Mesenchymal stem cell (in vitro differentiated cells and primary cell): ENCODE measurements at regions not wholly inside any gene's neighbourhood (a gene's known extent, or its start where the extent isn't known, plus 50 kb on each side); places are given as distances from the start of the nearest gene placed in this dataset.

ENCODE experiments used
- DNase-seq: peaks from one replicate; pipeline ENCODE4 v3.0.0-alpha.2; 2013
- H2AFZ ChIP-seq: one replicate; pipeline ENCODE4 v1.6.1; 2013; ENCODE audit warnings: low read depth, mild to moderate bottlenecking, control low read depth, inconsistent platforms, low read length, moderate library complexity
- H2AK5ac ChIP-seq: 2 replicates; pipeline ENCODE4 v1.6.1; 2013; ENCODE audit warnings: low read length, moderate library complexity, mild to moderate bottlenecking, inconsistent platforms; ENCODE audit not compliant: severe bottlenecking
- H2BK120ac ChIP-seq: one replicate; pipeline ENCODE4 v1.6.1; 2013; ENCODE audit warnings: low read depth, mild to moderate bottlenecking, inconsistent platforms, low read length, moderate library complexity
- H2BK12ac ChIP-seq, 2 experiments: one replicate each; pipeline ENCODE4 v1.6.1; 2013; ENCODE audit warnings: inconsistent platforms in 2 of 2, low read length in 2 of 2, mild to moderate bottlenecking in 2 of 2, moderate library complexity in 2 of 2, control low read depth in 1 of 2
- H2BK15ac ChIP-seq: one replicate; pipeline ENCODE4 v1.6.1; 2013; ENCODE audit warnings: mild to moderate bottlenecking, low read depth, inconsistent platforms; ENCODE audit not compliant: poor library complexity, severe bottlenecking
- H2BK5ac ChIP-seq: 2 replicates; pipeline ENCODE4 v1.6.1; 2013; ENCODE audit warnings: low read depth, mild to moderate bottlenecking, low read length, control low read depth, inconsistent platforms; ENCODE audit not compliant: poor library complexity, severe bottlenecking
- H3K14ac ChIP-seq, 2 experiments: one replicate each; pipeline ENCODE4 v1.6.1; 2013; ENCODE audit warnings: inconsistent platforms in 2 of 2, low read length in 2 of 2, control low read depth in 1 of 2, mild to moderate bottlenecking in 1 of 2, moderate library complexity in 1 of 2
- H3K18ac ChIP-seq, 2 experiments: one replicate each; pipeline ENCODE4 v1.6.1; 2013; ENCODE audit warnings: inconsistent platforms in 2 of 2, low read length in 2 of 2, control low read depth in 1 of 2, low read depth in 1 of 2, mild to moderate bottlenecking in 1 of 2
- H3K23ac ChIP-seq, 2 experiments: one replicate each; pipeline ENCODE4 v1.6.1; 2013; ENCODE audit warnings: inconsistent platforms in 2 of 2, low read length in 2 of 2, mild to moderate bottlenecking in 2 of 2, moderate library complexity in 2 of 2, control low read depth in 1 of 2
- H3K27ac ChIP-seq: 2 replicates; pipeline ENCODE4 v1.5.1; 2013; ENCODE audit warnings: mild to moderate bottlenecking, moderate library complexity, low read length, control low read depth, inconsistent platforms; ENCODE audit not compliant: poor library complexity, severe bottlenecking
- H3K27me3 ChIP-seq, 2 experiments: 2 replicates each; pipeline versions ENCODE4 v1.6.1 to v1.7.0; 2013; ENCODE audit warnings: low read length in 2 of 2, mild to moderate bottlenecking in 2 of 2, moderate library complexity in 2 of 2, control low read depth in 1 of 2, inconsistent platforms in 1 of 2; ENCODE audit not compliant: control insufficient read depth in 1 of 2, insufficient read depth in 1 of 2
- H3K36me3 ChIP-seq, 2 experiments: 2 replicates each; pipeline versions ENCODE4 v1.6.1 to v1.7.0; 2013; ENCODE audit warnings: low read length in 2 of 2, control low read depth in 1 of 2, inconsistent platforms in 1 of 2, low read depth in 1 of 2, mild to moderate bottlenecking in 1 of 2; ENCODE audit not compliant: insufficient read depth in 2 of 2, control insufficient read depth in 1 of 2
- H3K4ac ChIP-seq, 2 experiments: one replicate each; pipeline ENCODE4 v1.6.1; 2013; ENCODE audit warnings: inconsistent platforms in 2 of 2, low read length in 2 of 2, mild to moderate bottlenecking in 2 of 2, moderate library complexity in 2 of 2, control low read depth in 1 of 2, low read depth in 1 of 2
- H3K4me1 ChIP-seq: 2 replicates; pipeline ENCODE4 v1.6.1; 2013; ENCODE audit warnings: low read depth, low read length, control low read depth; ENCODE audit not compliant: control insufficient read depth, insufficient read depth
- H3K4me2 ChIP-seq: 2 replicates; pipeline ENCODE4 v1.6.1; 2013; ENCODE audit warnings: low read length, mild to moderate bottlenecking, inconsistent platforms; ENCODE audit not compliant: poor library complexity, severe bottlenecking
- H3K4me3 ChIP-seq, 2 experiments: 2 replicates each; pipeline versions ENCODE4 v1.5.1 to v1.7.0; 2013; ENCODE audit warnings: low read length in 2 of 2, mild to moderate bottlenecking in 2 of 2, control low read depth in 1 of 2, low read depth in 1 of 2; ENCODE audit not compliant: insufficient read depth in 1 of 2
- H3K79me1 ChIP-seq: replicated peaks from 2 replicates; pipeline ENCODE4 v1.6.1; 2013; ENCODE audit warnings: mild to moderate bottlenecking, control low read depth, low read length, inconsistent platforms; ENCODE audit not compliant: poor library complexity, severe bottlenecking
- H3K9ac ChIP-seq: 2 replicates; pipeline ENCODE4 v1.7.0; 2013; ENCODE audit warnings: mild to moderate bottlenecking, low read length, moderate library complexity
- H3K9me3 ChIP-seq: 2 replicates; pipeline ENCODE4 v1.7.0; 2013; ENCODE audit warnings: mild to moderate bottlenecking, low read length; ENCODE audit not compliant: control insufficient read depth
- H4K8ac ChIP-seq: one replicate; pipeline ENCODE4 v1.6.1; 2013; ENCODE audit warnings: inconsistent platforms, mild to moderate bottlenecking, low read length, moderate library complexity
- H4K91ac ChIP-seq: one replicate; pipeline ENCODE4 v1.6.1; 2013; ENCODE audit warnings: mild to moderate bottlenecking, low read length, inconsistent platforms
- WGBS: methylation state at CpG from one replicate; pipeline ENCODE4 v1.1.7; 2013; ENCODE audit warnings: mixed read lengths; 5-methylcytosine and 5-hydroxymethylcytosine counted together

- Histone ChIP-seq H3K23ac (no peak overlapping the region), H2BK12ac (no peak overlapping the region)
- WGBS = 88% methylated on average over 4 of the region's 4 CpGs
These were observed 116.8 kb upstream of the SPATA16 start for GRCh38 chr3:173257797-173258196.

DNA sequence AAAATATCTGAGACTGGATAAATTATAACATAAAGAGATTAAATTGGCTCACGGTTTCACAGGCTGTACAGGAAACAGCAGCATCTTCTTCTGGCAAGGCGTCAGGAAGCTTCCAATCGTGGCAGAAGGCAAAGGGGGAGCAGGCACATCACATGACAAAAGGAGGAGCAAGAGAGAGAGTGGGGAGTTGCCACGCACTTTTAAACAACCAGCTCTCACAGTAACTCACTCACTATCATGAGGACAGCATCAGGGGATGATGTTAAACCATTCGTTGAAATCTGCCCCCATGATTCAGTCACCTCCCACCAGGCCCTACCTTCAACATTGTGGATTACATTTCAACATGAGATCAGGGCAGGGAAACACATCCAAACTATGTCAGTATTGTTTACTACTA lies 114.5 kb upstream of the SPATA16 start:
- Histone ChIP-seq H3K4ac (no peak overlapping the region), H2AFZ (no peak overlapping the region), H2AK5ac (no peak overlapping the region), H2BK15ac (no peak overlapping the region), H2BK12ac (no peak overlapping the region), H2BK5ac (no peak overlapping the region), H4K8ac (no peak overlapping the region), H3K14ac (no peak overlapping the region), H3K18ac (no peak overlapping the region), H3K79me1 (no peaks in the 10 kb centered on the region), H3K23ac (no peak overlapping the region), H2BK120ac (no peak overlapping the region), H3K4me1 (no peaks in the 10 kb centered on the region), H3K9ac (no peak overlapping the region), H3K36me3 (no peaks in the 10 kb centered on the region), H3K27ac (no peak overlapping the region), H3K4me2 (no peak overlapping the region), H3K9me3 (no peaks in the 10 kb centered on the region), H3K27me3 (no peaks in the 10 kb centered on the region), H3K4me3 (no peak overlapping the region), H4K91ac (no peak overlapping the region)
- WGBS = 77% methylated on average over 4 of the region's 5 CpGs
- DNase-seq = no peak

More at GRCh38 chr3:173257797-173258196, 116.8 kb upstream of the SPATA16 start:
- Histone ChIP-seq H3K9ac (no peak overlapping the region), H3K36me3 (no peaks in the 10 kb centered on the region), H2AFZ (no peak overlapping the region), H4K8ac (no peak overlapping the region), H3K4me3 (no peak overlapping the region), H2BK120ac (no peak overlapping the region), H2BK5ac (no peak overlapping the region), H3K9me3 (no peaks in the 10 kb centered on the region), H4K91ac (no peak overlapping the region), H2AK5ac (no peak overlapping the region), H3K4me2 (no peak overlapping the region), H3K27ac (no peak overlapping the region), H3K27me3 (no peaks in the 10 kb centered on the region), H3K4ac (no peak overlapping the region), H3K14ac (no peak overlapping the region), H3K79me1 (no peaks in the 10 kb centered on the region), H3K18ac (no peak overlapping the region), H3K4me1 (no peaks in the 10 kb centered on the region), H2BK15ac (no peak overlapping the region)
- DNase-seq = no peak

DNA sequence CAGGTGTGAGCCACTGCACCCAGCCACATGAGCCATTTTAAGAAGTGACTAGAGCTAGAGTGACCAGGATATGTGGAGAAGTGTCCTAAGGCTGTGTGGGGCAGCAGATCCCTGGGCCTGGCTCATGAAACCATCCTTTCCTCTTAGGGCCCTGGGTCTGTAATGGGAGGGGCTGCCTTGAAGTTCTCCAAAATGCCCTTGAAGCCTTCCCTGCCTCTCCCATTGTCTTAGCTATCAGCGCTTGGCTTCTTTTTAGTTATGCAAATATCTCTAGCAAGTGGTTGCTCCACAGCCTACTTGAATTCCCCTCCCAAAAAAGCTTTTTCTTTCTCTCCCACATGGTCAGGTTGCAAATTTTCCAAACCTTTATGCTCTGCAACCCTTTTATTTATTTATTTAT lies 112.4 kb upstream of the SPATA16 start:
- H3K9me3 ChIP-seq = peaks cover 10% of the 10 kb centered on the region
- WGBS = 90% methylated on average over 1 of the region's 1 CpG

GRCh38 chr3:173249457-173249856 lies 108.4 kb upstream of the SPATA16 start:
- H3K27me3 ChIP-seq = no peaks in the 10 kb centered on the region
- no peak overlapping the region for H2AK5ac ChIP-seq
- 29% methylated on average over 1 of the region's 2 CpGs for WGBS
- H2BK12ac ChIP-seq = no peak overlapping the region
- no peaks in the 10 kb centered on the region for H3K36me3 ChIP-seq
- no peak overlapping the region for H4K8ac ChIP-seq
- no peak overlapping the region for H3K14ac ChIP-seq
- H3K9ac ChIP-seq = no peak overlapping the region
- H2BK15ac ChIP-seq = no peak overlapping the region
- H3K4me3 ChIP-seq = no peak overlapping the region
- DNase-seq = no peak
- H2BK5ac ChIP-seq = no peak overlapping the region
- no peak overlapping the region for H3K4me2 ChIP-seq
- no peaks in the 10 kb centered on the region for H3K79me1 ChIP-seq
- no peak overlapping the region for H3K4ac ChIP-seq
- H2BK120ac ChIP-seq = no peak overlapping the region
- H2AFZ ChIP-seq = no peak overlapping the region
- no peak overlapping the region for H3K18ac ChIP-seq
- H3K9me3 ChIP-seq = peaks cover 14% of the 10 kb centered on the region
- no peak overlapping the region for H3K27ac ChIP-seq
- no peaks in the 10 kb centered on the region for H3K4me1 ChIP-seq
- no peak overlapping the region for H4K91ac ChIP-seq
- H3K23ac ChIP-seq = no peak overlapping the region

More for the DNA sequence above, 112.4 kb upstream of the SPATA16 start:
- H2AK5ac ChIP-seq = no peak overlapping the region
- H3K27ac ChIP-seq = no peak overlapping the region
- no peak overlapping the region for H2BK12ac ChIP-seq
- H4K8ac ChIP-seq = no peak overlapping the region
- no peak overlapping the region for H3K4me3 ChIP-seq
- no peak overlapping the region for H3K4me2 ChIP-seq
- H2AFZ ChIP-seq = no peak overlapping the region
- H3K4ac ChIP-seq = no peak overlapping the region
- no peak overlapping the region for H3K14ac ChIP-seq
- H3K9ac ChIP-seq = no peak overlapping the region
- no peak for DNase-seq
- H2BK120ac ChIP-seq = no peak overlapping the region
- H2BK15ac ChIP-seq = no peak overlapping the region
- H3K4me1 ChIP-seq = no peaks in the 10 kb centered on the region
- no peak overlapping the region for H3K23ac ChIP-seq
- H4K91ac ChIP-seq = no peak overlapping the region
- H3K27me3 ChIP-seq = no peaks in the 10 kb centered on the region
- H3K18ac ChIP-seq = no peak overlapping the region
- no peak overlapping the region for H2BK5ac ChIP-seq
- no peaks in the 10 kb centered on the region for H3K79me1 ChIP-seq
- H3K36me3 ChIP-seq = no peaks in the 10 kb centered on the region
